NCI-H2029 treated with DMSO at 0.1 percent for 48 hours (cell line): ENCODE measurements at regions not wholly inside any gene's neighbourhood (a gene's known extent, or its start where the extent isn't known, plus 50 kb on each side); places are given as distances from the start of the nearest gene placed in this dataset.

ENCODE experiments used
- DNase-seq: peaks from one replicate; lab custom pipeline; 2025; lab: John Stamatoyannopoulos, UW

GRCh38 chr1:11413986-11414391, 65.0 kb upstream of the DISP3 start:
- no peak for DNase-seq

- no peak for DNase-seq
Measured at GRCh38 chr1:11414926-11415538, 63.9 kb upstream of the DISP3 start.

- no peak for DNase-seq
Measured at GRCh38 chr1:11417162-11417561, 61.8 kb upstream of the DISP3 start.

GRCh38 chr1:11418056-11418455, 60.9 kb upstream of the DISP3 start:
- no peak for DNase-seq

- DNase-seq: no peak
Measured at GRCh38 chr1:11421443-11421842, 57.5 kb upstream of the DISP3 start.

GRCh38 chr1:11422686-11423085, 56.3 kb upstream of the DISP3 start:
- DNase-seq: no peak

- DNase-seq: no peak
Measured at GRCh38 chr1:11426617-11427016, 52.3 kb upstream of the DISP3 start.

GRCh38 chr1:11428789-11429188, 50.2 kb upstream of the DISP3 start:
- DNase-seq: no peak
